ENCODE measurements at regions not wholly inside any gene's neighbourhood (a gene's known extent, or its start where the extent isn't known, plus 50 kb on each side); places are given as distances from the start of the nearest gene placed in this dataset.

DNA sequence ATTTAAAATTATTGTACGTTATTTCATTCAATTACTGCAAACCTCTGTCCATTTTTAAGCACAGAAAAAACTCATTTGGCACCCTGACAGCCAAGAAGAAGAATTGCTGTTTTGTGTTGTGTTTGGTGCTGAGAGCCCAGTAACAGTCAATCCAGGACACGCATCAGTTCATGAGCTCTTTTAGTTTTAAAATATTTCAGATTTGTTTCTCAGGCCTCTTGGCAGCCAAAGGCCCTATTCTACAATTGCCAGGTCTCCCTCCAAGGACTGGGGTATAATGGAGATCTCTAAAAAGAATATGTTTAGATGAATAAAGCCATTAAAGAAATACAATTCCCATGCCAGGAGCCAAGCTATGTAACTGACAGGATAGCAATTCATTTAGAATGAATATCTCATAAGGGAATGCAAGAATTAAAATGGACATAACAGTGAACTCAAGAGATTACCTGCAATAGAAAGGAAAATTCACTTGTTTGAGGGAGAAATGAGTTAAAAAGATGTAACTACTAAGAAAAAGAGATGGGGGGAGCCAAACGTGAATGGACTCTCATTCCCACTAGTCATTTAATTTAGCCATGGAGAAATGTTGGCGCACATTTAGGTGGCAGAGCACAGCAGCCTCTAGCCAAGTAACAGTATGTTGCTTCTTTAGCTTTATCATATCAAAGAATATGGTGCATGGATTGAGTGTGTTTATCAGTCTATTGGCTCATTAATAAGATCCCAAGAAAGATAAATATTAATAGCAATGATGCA is 140.6 kb upstream of the PELI2 start:
- TF ChIP-seq CTCF (IDR thresholded peaks at IDR 0.05; ENCODE audit: low read depth, low read length, missing control alignments) = no peak
- DNase-seq (ENCODE audit: extremely low read depth, low read depth) = no peak
- H3K4me3 ChIP-seq (replicated peaks; ENCODE audit: low read depth, low read length) = no peak overlapping the region

DNA sequence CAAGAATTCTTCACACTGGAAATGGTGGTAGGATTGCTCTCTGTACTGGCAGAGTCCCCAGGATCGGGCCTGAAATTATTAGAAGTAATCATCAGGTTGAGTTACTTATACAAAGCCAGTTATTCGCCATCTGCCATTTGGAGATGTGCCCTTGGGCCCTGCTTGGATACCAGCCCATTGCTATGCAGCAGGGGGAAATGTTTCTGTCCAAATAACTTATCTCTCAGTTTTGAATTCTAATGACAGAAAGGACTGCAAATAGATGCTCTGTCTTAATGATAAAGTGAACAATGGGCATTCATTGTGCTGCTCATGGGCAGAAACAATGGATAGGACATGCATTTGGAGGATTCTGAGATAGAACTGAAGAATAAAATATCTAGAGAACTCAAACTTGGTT is 139.1 kb upstream of the PELI2 start:
- TF ChIP-seq CTCF (IDR thresholded peaks at IDR 0.05; ENCODE audit: low read depth, low read length, missing control alignments) = no peak
- H3K4me3 ChIP-seq (replicated peaks; ENCODE audit: low read depth, low read length) = no peak overlapping the region
- DNase-seq (ENCODE audit: extremely low read depth, low read depth) = no peak

- no peak overlapping the region for H3K4me3 ChIP-seq (replicated peaks; ENCODE audit: low read depth, low read length)
- no peak for DNase-seq (ENCODE audit: extremely low read depth, low read depth)
- TF ChIP-seq CTCF (IDR thresholded peaks at IDR 0.05; ENCODE audit: low read depth, low read length, missing control alignments) = no peak
These were observed 138.4 kb upstream of the PELI2 start for GRCh38 chr14:55979781-55980180.

GRCh38 chr14:55980970-55981369 is 137.2 kb upstream of the PELI2 start:
- no peak overlapping the region for H3K4me3 ChIP-seq (replicated peaks; ENCODE audit: low read depth, low read length)

DNA sequence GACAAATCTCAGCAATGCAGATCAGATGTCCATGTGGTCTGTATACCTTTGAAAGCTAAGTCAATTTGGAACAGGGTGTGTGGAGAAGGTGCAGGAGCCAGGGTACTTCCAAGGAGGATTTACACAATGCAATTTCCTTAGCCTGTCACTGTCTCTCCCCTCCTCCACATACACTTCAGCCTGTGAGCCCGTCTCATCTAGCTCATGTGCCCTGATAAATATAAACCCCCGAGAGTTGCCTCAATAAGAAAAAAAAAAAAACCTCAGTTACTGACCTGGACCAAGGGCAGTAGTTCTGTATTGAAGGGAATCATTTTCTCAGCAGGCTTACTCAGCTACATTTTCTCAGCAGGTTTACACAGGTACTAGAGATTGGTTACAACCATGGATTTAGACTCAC is 132.1 kb upstream of the PELI2 start:
- H3K4me3 ChIP-seq (replicated peaks; ENCODE audit: low read depth, low read length) = no peak overlapping the region
- TF ChIP-seq CTCF (IDR thresholded peaks at IDR 0.05; ENCODE audit: low read depth, low read length, missing control alignments) = no peak
- DNase-seq (ENCODE audit: extremely low read depth, low read depth) = no peak

More at GRCh38 chr14:55980970-55981369, 137.2 kb upstream of the PELI2 start:
- no peak for DNase-seq (ENCODE audit: extremely low read depth, low read depth)
- no peak for TF ChIP-seq CTCF (IDR thresholded peaks at IDR 0.05; ENCODE audit: low read depth, low read length, missing control alignments)

- H3K4me3 ChIP-seq (replicated peaks; ENCODE audit: low read depth, low read length) = no peak overlapping the region
- no peak for TF ChIP-seq CTCF (IDR thresholded peaks at IDR 0.05; ENCODE audit: low read depth, low read length, missing control alignments)
- no peak for DNase-seq (ENCODE audit: extremely low read depth, low read depth)
These were observed 117.4 kb upstream of the PELI2 start for GRCh38 chr14:56000846-56001245.

DNA sequence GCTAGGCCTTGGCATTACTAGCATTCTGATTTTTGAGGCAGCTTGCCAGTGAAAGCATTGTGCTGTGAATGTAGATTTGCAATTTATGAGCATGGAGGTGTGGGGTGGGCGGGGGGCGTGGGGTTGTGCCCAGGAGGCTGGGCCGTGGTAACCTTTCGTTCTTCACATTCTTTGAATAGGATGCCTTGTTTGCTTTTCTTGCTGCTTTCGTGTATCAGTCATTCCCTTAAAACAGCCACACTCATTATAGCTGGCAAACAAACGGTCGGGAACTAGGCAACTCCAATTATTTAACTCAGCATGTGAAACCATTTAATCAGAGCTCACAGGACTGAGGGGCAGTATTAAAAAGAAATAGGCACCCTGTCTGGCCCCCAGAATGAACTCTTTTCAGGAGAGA is 115.9 kb upstream of the PELI2 start:
- no peak for TF ChIP-seq CTCF (IDR thresholded peaks at IDR 0.05; ENCODE audit: low read depth, low read length, missing control alignments)
- no peak overlapping the region for H3K4me3 ChIP-seq (replicated peaks; ENCODE audit: low read depth, low read length)
- DNase-seq (ENCODE audit: extremely low read depth, low read depth) = no peak

Data from HFF-Myc (cell line).